Hepatocyte (in vitro differentiated cells): ENCODE measurements at regions not wholly inside any gene's neighbourhood (a gene's known extent, or its start where the extent isn't known, plus 50 kb on each side); places are given as distances from the start of the nearest gene placed in this dataset.

Experiments
- CTCF ChIP-seq: fragments of 200-600 bp; sonication (generic); IDR thresholded peaks from 2 replicates; pipeline ENCODE4 v1.5.1; 2016; ENCODE audit warnings: antibody characterized with exemption, mild to moderate bottlenecking; ENCODE audit not compliant: poor library complexity
- EZH2phosphoT487 ChIP-seq: fragments of 200-600 bp; sonication (generic); IDR thresholded peaks from one replicate; pipeline ENCODE4 v1.6.1; 2018; ENCODE audit warnings: antibody characterized with exemption, mild to moderate bottlenecking, low read depth, moderate library complexity; ENCODE audit not compliant: unreplicated experiment, severe bottlenecking

GRCh38 chr7:52482076-52482475 is 553.4 kb upstream of the POM121L12 start:
- TF ChIP-seq CTCF (no peak), EZH2phosphoT487 (no peak)
